MCF 10A (cell line): ENCODE measurements at regions not wholly inside any gene's neighbourhood (a gene's known extent, or its start where the extent isn't known, plus 50 kb on each side); places are given as distances from the start of the nearest gene placed in this dataset.

Experiments
- BruUV-seq: library from RNA; stranded (reverse); fragments of 400-500 nt; replicated peaks from 2 replicates; lab custom pipeline; 2021; lab: Mats Ljungman, UMichigan
- CTCF ChIA-PET: fragments of 300-600 bp; sonication (Branson Sonifier 250); formaldehyde crosslinking; extraction: SDS; loops from one replicate; lab custom pipeline; 2021; ENCODE audit warnings: antibody characterized with exemption, inconsistent platforms; lab: Yijun Ruan, JAX
- POLR2A ChIA-PET: fragments of 300-600, 350-650 bp; sonication (Branson Sonifier 250); formaldehyde crosslinking; extraction: SDS; loops from one replicate; lab custom pipeline; 2020; ENCODE audit warnings: antibody characterized with exemption, inconsistent platforms; lab: Yijun Ruan, JAX
- DNase-seq: peaks from one replicate; pipeline ENCODE4 v3.0.0-alpha.2; 2018; ENCODE audit not compliant: unreplicated experiment
- H3K27ac Mint-ChIP-seq: one replicate; pipeline ENCODE4 v1.8.0; 2022; ENCODE audit warnings: mild to moderate bottlenecking, low read depth, mixed read lengths; ENCODE audit not compliant: unreplicated experiment
- H3K27me3 Mint-ChIP-seq: one replicate; pipeline ENCODE4 v1.8.0; 2022; ENCODE audit warnings: mixed read lengths; ENCODE audit not compliant: insufficient read depth, unreplicated experiment
- H3K36me3 Mint-ChIP-seq: one replicate; pipeline ENCODE4 v1.8.0; 2022; ENCODE audit warnings: mild to moderate bottlenecking, moderate library complexity, mixed read lengths; ENCODE audit not compliant: insufficient read depth, unreplicated experiment
- H3K4me1 Mint-ChIP-seq: one replicate; pipeline ENCODE4 v1.8.0; 2022; ENCODE audit warnings: mixed read lengths; ENCODE audit not compliant: insufficient read depth, unreplicated experiment
- H3K4me3 Mint-ChIP-seq: one replicate; pipeline ENCODE4 v1.8.0; 2022; ENCODE audit warnings: mild to moderate bottlenecking, moderate library complexity, mixed read lengths; ENCODE audit not compliant: unreplicated experiment
- H3K9me3 Mint-ChIP-seq: one replicate; pipeline ENCODE4 v1.8.0; 2022; ENCODE audit warnings: mixed read lengths; ENCODE audit not compliant: unreplicated experiment
- intact Hi-C: fragments of 100-400 bp; cut with micrococcal nuclease; formaldehyde crosslinking; loops from 2 replicates; pipeline ENCODE4 v1.14.1; 2022
- TF ChIP-seq, protein P1 (sequence below): fragments of 200-600 bp; IDR thresholded peaks from one replicate; pipeline ENCODE4 v1.8.0; 2022; ENCODE audit warnings: antibody characterized with exemption, mild to moderate bottlenecking; ENCODE audit not compliant: unreplicated experiment

- H3K27me3 Mint-ChIP-seq: no peaks in the 10 kb centered on the region
- ChIA-PET CTCF (interaction anchor here (0.8 to 1.0 kb wide), 2 partner anchors 13 to 174 kb away, joined by 3 to 4 read pairs; no protein-coding TSS in a partner anchor), POLR2A (no interaction called here)
- peak; percentile 41 for DNase-seq
- H3K4me1 Mint-ChIP-seq: peaks cover 6% of the 10 kb centered on the region
- no peaks in the 10 kb centered on the region for H3K36me3 Mint-ChIP-seq
- intact Hi-C loops: loop anchor here (5.0 kb wide), 1 partner anchor 147 kb away; the partner anchor contains the start of gene SPATS2L
- no peak overlapping the region for H3K27ac Mint-ChIP-seq
- H3K4me3 Mint-ChIP-seq: no peak overlapping the region
- no peaks in the 10 kb centered on the region for H3K9me3 Mint-ChIP-seq
- no TSS peak for BruUV-seq
- TF ChIP-seq, protein P1, sequence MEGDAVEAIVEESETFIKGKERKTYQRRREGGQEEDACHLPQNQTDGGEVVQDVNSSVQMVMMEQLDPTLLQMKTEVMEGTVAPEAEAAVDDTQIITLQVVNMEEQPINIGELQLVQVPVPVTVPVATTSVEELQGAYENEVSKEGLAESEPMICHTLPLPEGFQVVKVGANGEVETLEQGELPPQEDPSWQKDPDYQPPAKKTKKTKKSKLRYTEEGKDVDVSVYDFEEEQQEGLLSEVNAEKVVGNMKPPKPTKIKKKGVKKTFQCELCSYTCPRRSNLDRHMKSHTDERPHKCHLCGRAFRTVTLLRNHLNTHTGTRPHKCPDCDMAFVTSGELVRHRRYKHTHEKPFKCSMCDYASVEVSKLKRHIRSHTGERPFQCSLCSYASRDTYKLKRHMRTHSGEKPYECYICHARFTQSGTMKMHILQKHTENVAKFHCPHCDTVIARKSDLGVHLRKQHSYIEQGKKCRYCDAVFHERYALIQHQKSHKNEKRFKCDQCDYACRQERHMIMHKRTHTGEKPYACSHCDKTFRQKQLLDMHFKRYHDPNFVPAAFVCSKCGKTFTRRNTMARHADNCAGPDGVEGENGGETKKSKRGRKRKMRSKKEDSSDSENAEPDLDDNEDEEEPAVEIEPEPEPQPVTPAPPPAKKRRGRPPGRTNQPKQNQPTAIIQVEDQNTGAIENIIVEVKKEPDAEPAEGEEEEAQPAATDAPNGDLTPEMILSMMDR: no peak
Observed at GRCh38 chr2:200159829-200160781, 146.4 kb upstream of the SPATS2L start.

GRCh38 chr2:200161458-200161857 lies 145.0 kb upstream of the SPATS2L start:
- intact Hi-C loops: no loop called here
- Mint-ChIP-seq H3K27ac (no peak overlapping the region), H3K4me1 (peaks cover 6% of the 10 kb centered on the region), H3K9me3 (no peaks in the 10 kb centered on the region), H3K36me3 (no peaks in the 10 kb centered on the region), H3K27me3 (no peaks in the 10 kb centered on the region), H3K4me3 (no peak overlapping the region)
- no peak for DNase-seq
- POLR2A ChIA-PET: no interaction called here
- no TSS peak for BruUV-seq
- CTCF ChIA-PET: interaction anchor here (0.5 to 1.0 kb wide), 3 partner anchors 14 to 176 kb away, joined by 3 to 4 read pairs (median 3); no protein-coding TSS in a partner anchor
- TF ChIP-seq, protein P1: no peak

- no peaks in the 10 kb centered on the region for H3K27me3 Mint-ChIP-seq
- H3K9me3 Mint-ChIP-seq: no peaks in the 10 kb centered on the region
- H3K4me3 Mint-ChIP-seq: no peak overlapping the region
- DNase-seq: no peak
- no peaks in the 10 kb centered on the region for H3K4me1 Mint-ChIP-seq
- intact Hi-C loops: no loop called here
- POLR2A ChIA-PET: interaction anchor here (1.0 kb wide), 1 partner anchor 10 kb away, joined by 4 read pairs; no protein-coding TSS in a partner anchor
- TF ChIP-seq, protein P1: no peak
- no TSS peak for BruUV-seq
- H3K27ac Mint-ChIP-seq: no peak overlapping the region
- no peaks in the 10 kb centered on the region for H3K36me3 Mint-ChIP-seq
- CTCF ChIA-PET: interaction anchor here (0.7 to 1.0 kb wide), 2 partner anchors 180 to 1866 kb away, joined by 3 to 4 read pairs; no protein-coding TSS in a partner anchor
Observed at GRCh38 chr2:200165687-200166086, 140.8 kb upstream of the SPATS2L start.
